GM12892 (cell line): ENCODE measurements at regions not wholly inside any gene's neighbourhood (a gene's known extent, or its start where the extent isn't known, plus 50 kb on each side); places are given as distances from the start of the nearest gene placed in this dataset.

Experiments used
- POLR2A ChIP-seq: IDR thresholded peaks from 2 replicates; pipeline ENCODE4 v1.6.1; 2011; ENCODE audit warnings: low read depth, low read length, control low read depth
- TAF1 ChIP-seq: IDR thresholded peaks from 2 replicates; pipeline ENCODE4 v1.6.1; 2011; ENCODE audit warnings: low read depth, mild to moderate bottlenecking, control low read depth, low read length, borderline replicate concordance

GRCh38 chr2:52571380-52572347 is 1195.9 kb upstream of the CHAC2 start:
- TF ChIP-seq POLR2A (no peak), TAF1 (no peak)
